ENCODE measurements at regions not wholly inside any gene's neighbourhood (a gene's known extent, or its start where the extent isn't known, plus 50 kb on each side); places are given as distances from the start of the nearest gene placed in this dataset.

DNA sequence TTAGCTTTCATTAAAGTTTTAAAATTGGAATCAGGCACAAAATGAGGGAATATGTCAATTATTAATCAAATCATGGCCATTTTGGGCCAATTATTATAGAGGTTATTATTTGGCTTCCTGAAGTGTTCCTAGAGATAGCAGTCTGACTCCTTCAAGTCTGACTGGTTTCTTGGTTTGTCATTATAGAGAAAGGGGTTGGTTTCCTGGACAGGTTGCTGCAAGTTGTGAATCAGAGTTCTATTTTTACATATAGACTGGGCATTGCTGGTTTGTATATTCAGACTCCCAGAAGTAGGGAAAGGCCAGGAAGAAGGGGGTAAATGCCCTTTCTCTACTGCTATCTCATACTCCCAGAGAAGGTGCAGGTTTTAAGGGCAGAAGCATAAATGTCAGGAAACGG is 121.4 kb upstream of the CEP162 start:
- Histone ChIP-seq H2BK20ac (ENCODE audit: low read length) (no peak overlapping the region), H2AFZ (ENCODE audit: low read length) (no peak overlapping the region), H4K8ac (ENCODE audit: extremely low read depth, insufficient read depth, low read length) (no peak overlapping the region), H3K79me2 (ENCODE audit: control insufficient read depth in 1 of 2, insufficient read depth in 2 of 2, low read length in 2 of 2) (no peaks in the 10 kb centered on the region), H2BK15ac (ENCODE audit: low read length) (no peak overlapping the region), H3K79me1 (ENCODE audit: low read depth, low read length) (no peaks in the 10 kb centered on the region), H3K23ac (ENCODE audit: insufficient read length) (no peak overlapping the region), H3K9ac (replicated peaks in 1 of 4; ENCODE audit: extremely low read depth in 1 of 4, low read depth in 3 of 4, low read length in 3 of 4) (no peak overlapping the region), H4K20me1 (replicated peaks in 1 of 2; ENCODE audit: control insufficient read depth in 1 of 2, insufficient read depth in 2 of 2, low read length in 2 of 2) (no peaks in the 10 kb centered on the region), H3K14ac (ENCODE audit: insufficient read length) (no peak overlapping the region), H3K18ac (ENCODE audit: extremely low read depth, low read length) (no peak overlapping the region), H3K4me3 (ENCODE audit: extremely low read depth in 1 of 4, insufficient read depth in 2 of 4, low read depth in 3 of 4, low read length in 4 of 4) (no peak overlapping the region), H4K5ac (ENCODE audit: insufficient read length, low read depth, low read length) (no peak overlapping the region), H2BK12ac (ENCODE audit: low read depth, low read length) (no peak overlapping the region), H3K36me3 (ENCODE audit: control insufficient read depth in 2 of 4, insufficient read depth in 4 of 4, low read length in 3 of 4) (no peaks in the 10 kb centered on the region), H2BK5ac (ENCODE audit: low read depth, low read length) (no peak overlapping the region), H3K27ac (ENCODE audit: low read depth, low read length) (no peak overlapping the region), H2BK120ac (replicated peaks; ENCODE audit: low read depth, low read length) (no peak overlapping the region), H3K23me2 (ENCODE audit: low read depth, low read length) (no peaks in the 10 kb centered on the region), H3K4me2 (ENCODE audit: insufficient read depth in 1 of 2, low read depth in 2 of 2, low read length in 2 of 2) (no peak overlapping the region), H3K9me3 (ENCODE audit: insufficient read depth in 2 of 2, low read depth in 1 of 2, low read length in 1 of 2) (no peaks in the 10 kb centered on the region), H3K56ac (replicated peaks; ENCODE audit: insufficient read length, low read depth, low read length) (no peak overlapping the region), H3K4ac (replicated peaks; ENCODE audit: insufficient read length, low read depth, low read length) (no peak overlapping the region), H2AK5ac (ENCODE audit: low read depth, low read length) (no peak overlapping the region), H3K27me3 (replicated peaks in 1 of 4; ENCODE audit: control insufficient read depth in 3 of 4, extremely low read depth in 1 of 4, insufficient read depth in 3 of 4, low read length in 3 of 4) (no peaks in the 10 kb centered on the region), H4K91ac (replicated peaks; ENCODE audit: insufficient read length, low read length) (no peak overlapping the region), H3K4me1 (replicated peaks in 1 of 4; ENCODE audit: control insufficient read depth in 3 of 4, insufficient read depth in 4 of 4, low read length in 3 of 4) (no peaks in the 10 kb centered on the region)
- ChIA-PET POLR2A (ENCODE audit: partially characterized antibody) (no interaction called here), CTCF (ENCODE audit: partially characterized antibody) (interaction anchor here (0.9 kb wide), 1 partner anchor 36 kb away, joined by 3 read pairs; no protein-coding TSS in a partner anchor)
- WGBS, 2 experiments (ENCODE audit: extremely low coverage in 1 of 2, insufficient coverage in 1 of 2, insufficient read length in 1 of 2, insufficient replicate concordance in 2 of 2, low coverage in 1 of 2, low lambda C conversion rate in 2 of 2, missing lambda C conversion rate in 1 of 2) = 88% methylated on average over 1 of the region's 1 CpG; no CpG with 5 or more reads in 1 of the 2 experiments
- FAIRE-seq (no peak), DNase-seq (ENCODE audit: low read depth in 1 of 2, low spot score in 2 of 2) (no peak)
- TF ChIP-seq POU5F1 (IDR thresholded peaks at IDR 0.05; ENCODE audit: low read depth, low read length) (no peak), SIRT6 (IDR thresholded peaks at IDR 0.05; ENCODE audit: low read length) (no peak)

Data from H1 (cell line).